ENCODE measurements at regions not wholly inside any gene's neighbourhood (a gene's known extent, or its start where the extent isn't known, plus 50 kb on each side); places are given as distances from the start of the nearest gene placed in this dataset.

- Histone ChIP-seq H3K4me3 (ENCODE audit: low read length, poor library complexity, severe bottlenecking) (no peak overlapping the region), H2AFZ (ENCODE audit: low read length) (no peak overlapping the region), H4K20me1 (ENCODE audit: insufficient read depth, low read length, poor library complexity, severe bottlenecking) (no peaks in the 10 kb centered on the region), H3K4me1 (ENCODE audit: insufficient read depth, low read length, poor library complexity, severe bottlenecking) (no peaks in the 10 kb centered on the region), H3K9ac (ENCODE audit: low read depth, low read length, poor library complexity, severe bottlenecking) (no peak overlapping the region), H3K9me3 (ENCODE audit: insufficient read depth, low read depth, low read length) (no peaks in the 10 kb centered on the region), H3K79me2 (ENCODE audit: insufficient read depth, low read length) (no peaks in the 10 kb centered on the region), H3K36me3 (ENCODE audit: insufficient read depth, low read length) (no peaks in the 10 kb centered on the region), H3K27me3 (ENCODE audit: insufficient read depth, low read length, poor library complexity, severe bottlenecking) (no peaks in the 10 kb centered on the region), H3K9me2 (replicated peaks; ENCODE audit: low read depth, low read length) (no peaks in the 10 kb centered on the region), H3F3A (ENCODE audit: low read depth) (no peaks in the 10 kb centered on the region), H3K4me2 (ENCODE audit: low read depth, low read length, poor library complexity, severe bottlenecking) (no peak overlapping the region)
- TF ChIP-seq EZH2phosphoT487 (IDR thresholded peaks at IDR 0.05; ENCODE audit: borderline replicate concordance) (no peak), CTCF (conservative IDR thresholded peaks at IDR 0.05; ENCODE audit: low read length) (no peak)
Observed at GRCh38 chr20:24836041-24836533, 113.0 kb upstream of the CST7 start.

GRCh38 chr20:24836661-24837299 is 112.3 kb upstream of the CST7 start:
- Histone ChIP-seq H3K4me1 (ENCODE audit: insufficient read depth, low read length, poor library complexity, severe bottlenecking) (no peaks in the 10 kb centered on the region), H2AFZ (ENCODE audit: low read length) (no peak overlapping the region), H4K20me1 (ENCODE audit: insufficient read depth, low read length, poor library complexity, severe bottlenecking) (no peaks in the 10 kb centered on the region), H3K36me3 (ENCODE audit: insufficient read depth, low read length) (no peaks in the 10 kb centered on the region), H3F3A (ENCODE audit: low read depth) (no peaks in the 10 kb centered on the region), H3K4me2 (ENCODE audit: low read depth, low read length, poor library complexity, severe bottlenecking) (no peak overlapping the region), H3K4me3 (ENCODE audit: low read length, poor library complexity, severe bottlenecking) (no peak overlapping the region), H3K79me2 (ENCODE audit: insufficient read depth, low read length) (no peaks in the 10 kb centered on the region), H3K9ac (ENCODE audit: low read depth, low read length, poor library complexity, severe bottlenecking) (no peak overlapping the region), H3K9me2 (replicated peaks; ENCODE audit: low read depth, low read length) (no peaks in the 10 kb centered on the region), H3K27me3 (ENCODE audit: insufficient read depth, low read length, poor library complexity, severe bottlenecking) (no peaks in the 10 kb centered on the region), H3K9me3 (ENCODE audit: insufficient read depth, low read depth, low read length) (no peaks in the 10 kb centered on the region)
- TF ChIP-seq CTCF (conservative IDR thresholded peaks at IDR 0.05; ENCODE audit: low read length) (no peak), EZH2phosphoT487 (IDR thresholded peaks at IDR 0.05; ENCODE audit: borderline replicate concordance) (no peak)

- H3K4me2 ChIP-seq (ENCODE audit: low read depth, low read length, poor library complexity, severe bottlenecking): no peak overlapping the region
- H2AFZ ChIP-seq (ENCODE audit: low read length): no peak overlapping the region
- H3K36me3 ChIP-seq (ENCODE audit: insufficient read depth, low read length): no peaks in the 10 kb centered on the region
- H3K79me2 ChIP-seq (ENCODE audit: insufficient read depth, low read length): no peaks in the 10 kb centered on the region
- no peaks in the 10 kb centered on the region for H3F3A ChIP-seq (ENCODE audit: low read depth)
- no peak for TF ChIP-seq EZH2phosphoT487 (IDR thresholded peaks at IDR 0.05; ENCODE audit: borderline replicate concordance)
- no peak for TF ChIP-seq CTCF (conservative IDR thresholded peaks at IDR 0.05; ENCODE audit: low read length)
- H3K9me3 ChIP-seq (ENCODE audit: insufficient read depth, low read depth, low read length): no peaks in the 10 kb centered on the region
- no peaks in the 10 kb centered on the region for H3K27me3 ChIP-seq (ENCODE audit: insufficient read depth, low read length, poor library complexity, severe bottlenecking)
- H3K4me1 ChIP-seq (ENCODE audit: insufficient read depth, low read length, poor library complexity, severe bottlenecking): no peaks in the 10 kb centered on the region
- no peaks in the 10 kb centered on the region for H3K9me2 ChIP-seq (replicated peaks; ENCODE audit: low read depth, low read length)
- no peak overlapping the region for H3K9ac ChIP-seq (ENCODE audit: low read depth, low read length, poor library complexity, severe bottlenecking)
- no peaks in the 10 kb centered on the region for H4K20me1 ChIP-seq (ENCODE audit: insufficient read depth, low read length, poor library complexity, severe bottlenecking)
- no peak overlapping the region for H3K4me3 ChIP-seq (ENCODE audit: low read length, poor library complexity, severe bottlenecking)
Observed at GRCh38 chr20:24837781-24838450, 111.2 kb upstream of the CST7 start.

Measured in Loucy (cell line).